ENCODE measurements at regions not wholly inside any gene's neighbourhood (a gene's known extent, or its start where the extent isn't known, plus 50 kb on each side); places are given as distances from the start of the nearest gene placed in this dataset.

- H3K4me1 Mint-ChIP-seq = no peaks in the 10 kb centered on the region
- no peak overlapping the region for H3K4ac ChIP-seq (ENCODE audit: low read depth, low read length)
- no peak overlapping the region for H3K23ac ChIP-seq (ENCODE audit: insufficient read length, low read depth, low read length)
- no peak overlapping the region for H2AK5ac ChIP-seq (ENCODE audit: insufficient read length, low read length)
- H2BK5ac ChIP-seq (ENCODE audit: insufficient read length, low read length) = no peak overlapping the region
- no peak overlapping the region for H3K9ac ChIP-seq (ENCODE audit: extremely low read depth, insufficient read length, low read length)
- H3K27me3 ChIP-seq (ENCODE audit: insufficient read depth, low read length) = no peaks in the 10 kb centered on the region
- no peaks in the 10 kb centered on the region for H4K20me1 ChIP-seq (ENCODE audit: control insufficient read depth, insufficient read depth, insufficient read length)
- H3K14ac ChIP-seq (ENCODE audit: insufficient read depth, low read length) = no peak overlapping the region
- DNase-seq = no peak
- TF ChIP-seq CTCF (conservative IDR thresholded peaks at IDR 0.05) = no peak
- H2BK120ac ChIP-seq (ENCODE audit: low read depth, low read length, poor library complexity, severe bottlenecking) = no peak overlapping the region
- no peak overlapping the region for H2BK20ac ChIP-seq (ENCODE audit: low read depth, low read length, poor library complexity, severe bottlenecking)
- no peak overlapping the region for H3K4me2 ChIP-seq (ENCODE audit: insufficient read depth, insufficient read length, low read length)
- no peak overlapping the region for H3K27ac ChIP-seq (ENCODE audit: insufficient read length, low read depth, low read length)
- no peak overlapping the region for H3K4me3 Mint-ChIP-seq
- H2AFZ ChIP-seq (ENCODE audit: low read length) = no peak overlapping the region
- H4K5ac ChIP-seq (ENCODE audit: insufficient read length, low read depth, low read length) = no peak overlapping the region
- H2BK12ac ChIP-seq (ENCODE audit: insufficient read length, low read depth, low read length) = no peak overlapping the region
- no peak overlapping the region for H3T11ph ChIP-seq (ENCODE audit: low read length)
- no peak overlapping the region for H3K18ac ChIP-seq (ENCODE audit: insufficient read length, low read depth, low read length)
- no peak overlapping the region for H3K56ac ChIP-seq (ENCODE audit: insufficient read length, low read depth, low read length)
- H4K91ac ChIP-seq (ENCODE audit: insufficient read length, low read depth, low read length) = no peak overlapping the region
- no peaks in the 10 kb centered on the region for H3K4me1 ChIP-seq (ENCODE audit: insufficient read depth, low read length)
- H4K8ac ChIP-seq (replicated peaks; ENCODE audit: insufficient read length, low read depth, low read length) = no peak overlapping the region
- no peak overlapping the region for H3K27ac Mint-ChIP-seq
- no CpG with 5 or more reads among the region's 3 CpGs for WGBS (ENCODE audit: extremely low coverage, insufficient read length, low lambda C conversion rate)
- H3K9me3 ChIP-seq (ENCODE audit: control insufficient read depth, low read depth, low read length) = no peaks in the 10 kb centered on the region
- no peaks in the 10 kb centered on the region for H3K9me3 Mint-ChIP-seq
- no peaks in the 10 kb centered on the region for H3K23me2 ChIP-seq (ENCODE audit: insufficient read length, low read depth, low read length, poor library complexity, severe bottlenecking)
- no peak overlapping the region for H2BK15ac ChIP-seq (ENCODE audit: low read depth, low read length)
- H3K79me1 ChIP-seq (ENCODE audit: insufficient read depth, low read depth, low read length, poor library complexity, severe bottlenecking) = no peaks in the 10 kb centered on the region
- no peaks in the 10 kb centered on the region for H3K27me3 Mint-ChIP-seq (ENCODE audit: low read depth)
- no peaks in the 10 kb centered on the region for H3K36me3 Mint-ChIP-seq (ENCODE audit: insufficient read depth in 1 of 3, low read depth in 3 of 3)
- no peaks in the 10 kb centered on the region for H3K79me2 ChIP-seq (ENCODE audit: insufficient read depth, low read length)
Measured at GRCh38 chr11:38476808-38477575, 1879.0 kb upstream of the RAG2 start.
